Ammon's horn (tissue), 1 donor: ENCODE measurements at regions not wholly inside any gene's neighbourhood (a gene's known extent, or its start where the extent isn't known, plus 50 kb on each side); places are given as distances from the start of the nearest gene placed in this dataset.
"Not testable (repeated sequence)": the region's sequence is repeated elsewhere in the genome, so short reads cannot be mapped to it uniquely, and the experiment has no call there.

Source experiments
- DNase-seq: peaks from one replicate; pipeline ENCODE4 v3.0.0-alpha.2; 2016; ENCODE audit warnings: low spot score

DNA sequence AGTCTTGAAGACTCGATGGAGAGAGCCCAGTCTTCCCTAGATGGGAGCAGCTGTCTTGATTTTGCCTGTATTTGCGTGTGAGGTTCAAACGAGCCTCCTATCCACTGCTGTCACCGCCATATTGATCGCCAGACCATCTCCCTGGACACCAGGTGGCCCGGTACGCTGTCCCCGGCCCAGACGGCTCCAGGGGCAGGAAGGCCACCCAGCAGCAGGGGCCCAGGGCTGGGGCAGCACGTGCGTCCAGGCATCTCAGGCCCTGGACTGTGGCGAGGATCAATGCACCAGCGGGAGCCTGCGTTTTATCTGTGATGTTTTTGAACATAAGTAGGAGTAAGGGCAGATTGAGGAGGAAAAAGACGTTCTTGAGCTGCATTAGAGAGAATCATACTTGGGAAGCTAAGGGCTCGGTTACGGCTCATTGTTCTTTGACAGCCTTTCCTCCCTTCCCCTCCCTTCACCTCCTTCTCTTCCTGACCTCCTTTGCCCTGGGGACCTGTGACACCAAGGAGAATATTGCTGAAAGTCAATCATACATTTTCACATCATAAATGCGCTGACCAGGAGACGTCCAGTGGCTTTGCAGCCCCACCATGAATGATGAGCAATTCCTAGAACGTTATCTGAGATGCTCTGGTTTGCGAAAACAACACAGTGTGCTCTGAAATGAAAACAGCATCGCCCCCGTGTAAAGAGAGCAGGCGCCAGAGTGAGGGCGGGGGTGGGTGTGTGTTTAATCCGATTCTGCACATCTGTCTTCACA is 711.2 kb upstream of the SALL3 start:
- DNase-seq = no peak

DNA sequence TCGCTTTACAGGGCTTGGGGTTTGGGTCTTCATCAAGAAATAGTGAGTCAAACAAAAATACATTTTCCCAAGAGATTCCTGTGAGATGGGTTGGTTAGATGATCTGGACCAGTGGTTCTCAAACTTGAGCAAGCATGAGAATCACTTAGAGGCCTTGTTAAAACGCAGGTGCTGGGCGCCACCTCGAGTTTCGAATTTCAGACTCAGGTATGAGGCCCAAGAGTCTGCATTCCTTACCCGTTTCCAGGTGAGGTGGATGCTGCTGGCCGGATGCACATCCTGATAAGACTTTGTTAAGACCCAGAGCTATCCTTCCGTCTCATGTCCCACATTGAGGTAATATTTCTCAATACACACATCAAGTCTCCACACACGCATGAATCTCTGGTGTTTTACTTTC is 707.8 kb upstream of the SALL3 start:
- no peak for DNase-seq

DNA sequence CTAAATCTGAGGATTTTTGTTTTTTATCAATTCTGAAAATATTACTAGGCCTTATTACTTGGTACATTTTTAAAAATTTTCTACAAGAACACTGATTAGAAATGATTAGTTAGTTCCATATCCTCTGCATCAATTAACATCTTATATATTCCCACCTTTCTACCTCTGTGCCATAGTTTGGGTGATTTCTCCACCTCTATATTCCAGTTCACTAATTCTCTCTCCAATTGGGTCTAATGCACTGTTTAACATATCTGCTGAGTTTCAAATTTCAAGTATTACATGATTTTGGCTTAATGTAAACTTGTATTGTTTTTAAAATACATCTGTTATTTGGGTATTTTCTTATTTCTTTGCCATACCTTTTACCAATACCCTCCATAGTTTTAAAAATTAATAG is 705.7 kb upstream of the SALL3 start:
- no peak for DNase-seq

DNA sequence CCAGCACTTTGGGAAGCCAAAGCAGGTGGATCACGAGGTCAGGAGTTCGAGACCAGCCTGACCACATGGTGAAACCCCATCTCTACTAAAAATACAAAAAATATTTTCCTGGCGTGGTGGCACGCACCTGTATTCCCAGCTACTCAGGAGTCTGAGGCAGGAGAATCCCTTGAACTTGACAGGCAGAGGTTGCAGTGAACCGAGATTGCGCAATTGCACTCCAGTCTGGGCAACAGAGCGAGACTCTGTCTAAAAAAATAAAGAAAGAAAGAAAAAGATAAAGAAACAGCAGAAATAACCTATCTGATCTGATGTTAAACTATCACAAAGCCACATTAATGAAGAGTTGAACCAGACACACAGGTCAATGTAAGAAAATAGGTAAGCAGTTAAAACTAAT is 696.2 kb upstream of the SALL3 start:
- DNase-seq = not testable (repeated sequence)

DNA sequence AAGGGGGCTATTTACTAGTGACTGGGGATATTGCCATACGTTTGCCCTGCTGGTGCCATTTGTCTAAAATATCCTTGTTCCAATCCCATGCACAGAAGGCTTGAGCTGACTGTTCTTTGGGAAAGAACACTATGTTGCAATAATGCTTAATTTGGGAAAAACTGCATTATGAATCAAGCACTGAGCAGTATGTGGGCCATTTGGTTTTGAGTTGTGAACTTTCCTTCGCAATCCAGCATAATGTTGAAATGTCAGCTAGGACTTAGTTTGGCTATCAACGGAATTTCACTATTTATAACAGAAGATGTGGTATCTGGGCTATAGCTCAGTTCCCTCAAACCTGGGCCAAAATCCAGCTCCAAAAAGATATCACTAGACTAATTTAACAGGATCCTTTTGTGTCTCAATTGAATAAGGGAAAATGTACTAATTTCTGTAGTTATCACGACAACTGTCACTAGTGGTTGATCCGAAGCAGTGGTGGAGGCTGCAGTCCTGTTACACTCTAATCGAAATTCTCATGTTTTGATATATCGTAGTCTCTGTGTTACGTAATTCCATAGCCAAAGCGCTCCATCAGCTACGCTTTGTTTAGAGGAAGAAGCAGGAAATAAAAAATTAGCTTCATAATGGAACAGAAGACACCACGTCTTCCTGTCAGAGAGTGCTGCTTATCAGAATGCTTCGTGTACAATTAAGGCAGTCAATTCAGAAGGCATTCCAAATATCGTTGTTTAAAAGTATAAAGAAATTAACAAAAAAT is 686.8 kb upstream of the SALL3 start:
- no peak for DNase-seq

DNA sequence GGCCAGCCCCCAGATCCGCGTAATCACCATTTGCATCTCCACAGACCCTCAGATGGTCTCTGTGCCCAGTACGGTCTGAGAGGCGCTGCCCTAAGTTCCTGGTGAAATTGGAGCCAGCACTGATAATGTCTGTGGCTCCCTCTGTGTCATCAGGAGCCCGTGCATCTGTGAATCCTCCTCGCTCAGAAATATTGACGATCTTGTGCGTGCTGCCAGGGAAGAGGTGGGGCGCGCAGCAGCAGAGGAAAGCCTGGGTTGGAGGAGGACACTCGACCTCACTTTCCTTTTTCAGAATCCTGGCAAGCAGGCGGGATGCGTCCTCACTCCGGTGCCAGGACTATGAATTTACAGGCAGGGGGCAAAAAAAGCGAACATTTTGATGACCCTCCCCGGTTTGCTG is 686.1 kb upstream of the SALL3 start:
- DNase-seq = no peak

DNA sequence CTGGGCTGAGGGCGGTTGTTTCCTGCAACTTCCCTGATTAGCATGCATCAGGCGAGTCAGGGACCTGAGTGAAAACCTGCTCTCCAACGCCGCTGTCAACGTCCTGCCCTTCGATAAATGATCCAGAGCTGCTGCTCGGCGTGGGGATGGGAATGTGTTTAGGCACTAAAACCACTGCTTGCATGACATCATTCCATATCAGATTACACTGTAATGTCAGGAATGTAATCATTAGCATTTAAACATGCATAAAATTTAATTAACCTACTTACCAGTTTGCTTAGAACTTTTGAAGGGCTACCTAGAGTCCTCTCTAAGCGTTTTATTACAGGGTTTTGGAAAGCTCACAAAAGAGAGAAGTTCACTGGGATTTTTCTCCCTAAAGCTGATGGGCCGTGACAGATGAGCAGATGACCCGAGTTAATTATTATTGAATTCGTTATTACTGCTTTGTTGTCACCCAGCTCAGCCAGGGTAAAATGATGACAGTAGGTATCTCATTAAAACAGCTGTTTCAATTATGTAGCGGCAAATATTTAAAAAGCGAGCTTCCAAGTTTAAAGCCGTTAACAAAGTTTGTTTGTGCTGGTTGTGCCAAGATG is 685.6 kb upstream of the SALL3 start:
- no peak for DNase-seq

DNA sequence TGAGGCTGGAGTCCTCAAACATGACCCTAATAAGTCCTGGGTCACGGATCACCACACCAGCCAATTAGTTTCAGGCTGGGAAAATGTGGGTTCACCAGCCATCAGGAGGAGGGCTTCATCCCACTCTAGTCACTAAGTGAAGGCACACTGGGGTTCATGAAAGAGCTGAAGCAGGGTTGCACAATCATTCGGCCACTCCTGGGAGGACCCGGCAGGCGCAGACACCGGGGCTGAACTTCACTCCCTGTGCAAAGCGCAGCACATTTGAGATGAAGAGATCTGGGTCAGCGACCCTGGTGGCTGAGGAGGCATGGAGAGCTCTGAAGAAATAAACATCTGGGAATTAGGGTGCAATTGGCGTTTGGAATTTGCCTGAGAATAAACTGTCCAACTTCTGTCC is 684.4 kb upstream of the SALL3 start:
- DNase-seq = no peak

DNA sequence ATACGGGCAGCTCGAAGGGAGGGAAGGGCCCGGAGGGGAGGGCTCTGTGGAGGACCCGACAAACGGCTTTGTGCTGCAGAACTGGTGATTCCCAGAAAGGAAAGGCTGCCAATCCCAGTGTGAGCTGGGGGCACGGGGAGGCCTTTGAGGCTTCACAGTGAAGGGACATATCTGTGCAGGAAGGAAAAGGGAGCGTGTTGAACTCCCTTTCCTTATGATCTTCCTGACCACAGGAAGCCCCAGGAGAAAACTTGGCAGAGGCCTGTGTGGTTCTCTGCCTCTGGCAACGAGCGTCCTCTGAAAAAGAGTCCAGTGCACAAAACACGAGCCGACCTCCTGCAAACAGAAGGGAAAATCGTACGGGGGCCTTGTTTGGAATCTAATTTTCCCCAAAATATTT is 683.5 kb upstream of the SALL3 start:
- no peak for DNase-seq

DNA sequence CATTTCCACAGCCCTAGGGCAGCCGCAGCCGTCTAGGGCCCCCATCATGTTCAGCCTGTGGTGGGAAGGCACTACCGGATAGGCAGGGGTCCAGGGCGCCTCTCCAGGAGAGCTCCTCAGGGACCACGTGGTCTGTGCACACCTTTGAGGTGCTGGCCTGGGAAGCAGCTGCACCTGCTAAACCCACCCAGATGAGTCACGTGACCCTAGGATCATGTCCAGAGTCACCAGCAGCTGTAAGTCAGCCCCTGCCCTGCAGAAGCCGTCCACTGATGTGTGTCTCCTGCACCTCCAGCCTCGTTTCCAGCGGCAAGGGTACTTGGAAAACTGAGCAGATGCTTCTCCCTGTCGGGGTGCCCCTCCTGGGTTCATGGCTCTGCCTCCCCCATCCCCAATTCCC is 682.6 kb upstream of the SALL3 start:
- DNase-seq = no peak

DNA sequence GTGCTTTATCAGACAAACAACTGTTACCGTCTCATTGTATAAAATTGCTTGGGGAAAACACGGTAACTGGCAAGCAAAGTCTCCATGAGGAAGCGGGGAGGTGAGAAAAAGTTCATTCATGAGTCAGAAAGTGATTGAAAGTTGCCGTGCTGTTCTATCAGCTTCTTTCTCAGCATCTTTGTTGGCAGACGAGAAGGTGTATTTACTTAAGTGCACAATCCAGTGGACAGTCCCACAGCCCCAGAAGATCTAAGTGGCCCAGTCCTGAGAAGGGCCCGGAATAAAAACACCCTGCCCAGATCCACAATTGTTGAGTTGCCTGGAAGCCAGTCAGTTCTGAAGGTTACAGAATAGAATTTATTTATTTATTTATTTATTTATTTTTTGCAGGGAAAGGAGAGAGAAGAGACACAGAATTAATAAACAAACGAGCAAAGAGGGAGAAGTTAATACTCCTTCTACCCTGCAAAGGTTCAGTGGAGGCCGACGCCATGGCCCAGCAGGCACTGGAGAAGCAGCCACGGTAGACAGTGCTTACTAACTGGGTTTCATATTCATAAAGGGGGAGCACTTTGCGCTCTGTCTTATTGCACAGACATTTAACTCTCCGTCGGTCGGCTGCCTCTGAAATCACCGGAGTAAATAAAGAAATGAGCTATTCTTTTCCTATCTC is 676.0 kb upstream of the SALL3 start:
- no peak for DNase-seq

DNA sequence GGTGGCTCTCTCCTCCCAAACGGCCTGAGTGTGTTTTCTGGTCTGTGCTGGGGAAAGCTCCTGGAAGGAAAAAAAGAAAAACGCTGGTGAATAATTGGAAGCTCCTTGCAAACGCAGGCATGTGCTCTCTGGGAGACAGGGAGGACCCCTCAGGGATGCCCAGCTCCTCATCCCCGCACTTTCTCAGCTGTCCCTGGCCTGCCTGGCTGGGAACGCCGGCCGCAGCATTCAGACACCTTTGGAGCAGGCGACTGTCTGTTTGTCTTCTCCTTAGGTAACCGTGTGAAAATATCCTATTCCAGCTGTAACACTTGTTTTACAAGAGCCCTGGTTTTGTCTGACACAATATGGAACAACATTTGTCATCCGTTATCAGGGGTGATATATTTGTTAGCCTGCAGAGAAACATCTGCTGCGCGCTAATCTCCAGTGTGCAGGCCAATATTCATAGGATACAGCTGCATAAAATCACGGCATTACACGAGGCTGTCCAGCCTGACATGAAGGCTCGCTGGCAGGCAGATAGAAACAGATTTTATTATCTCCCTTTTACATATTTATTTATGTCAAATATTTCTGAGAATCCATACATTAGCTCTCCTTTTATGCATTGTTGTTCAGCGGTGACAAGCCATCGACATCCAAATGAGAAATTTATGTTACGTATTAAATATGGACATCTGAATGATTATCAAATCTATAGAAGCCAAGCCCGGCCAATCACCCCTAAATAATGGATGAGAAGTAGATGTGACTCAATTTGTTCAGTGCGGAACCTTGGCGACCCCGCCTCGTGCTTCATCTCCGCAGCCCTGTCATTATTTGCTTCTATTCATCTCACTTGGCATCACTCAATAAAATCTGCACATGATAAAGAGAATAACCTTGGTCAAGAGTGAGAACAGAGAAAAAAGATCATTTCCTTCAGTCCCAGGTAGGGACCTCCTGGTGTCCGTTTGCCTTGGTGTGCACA is 675.1 kb upstream of the SALL3 start:
- no peak for DNase-seq

DNA sequence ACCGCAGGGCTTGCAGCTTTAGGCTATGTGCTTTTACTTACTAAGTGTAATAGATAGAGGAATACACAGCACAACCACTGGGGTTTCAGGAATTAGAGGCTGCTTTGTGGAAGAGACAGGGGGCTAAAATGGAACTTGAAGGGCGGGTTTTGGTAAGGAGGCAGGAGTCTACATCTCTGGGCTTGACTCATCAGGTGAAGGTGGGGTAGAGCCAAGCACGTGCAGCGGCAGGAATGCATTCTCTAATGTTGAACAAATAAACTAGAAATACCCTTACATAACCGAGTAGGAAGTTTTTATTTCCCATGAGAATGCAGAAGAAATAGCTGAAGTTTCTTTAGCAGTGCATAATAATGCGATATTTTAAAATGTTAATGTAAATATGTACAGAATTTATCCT is 673.8 kb upstream of the SALL3 start:
- no peak for DNase-seq

DNA sequence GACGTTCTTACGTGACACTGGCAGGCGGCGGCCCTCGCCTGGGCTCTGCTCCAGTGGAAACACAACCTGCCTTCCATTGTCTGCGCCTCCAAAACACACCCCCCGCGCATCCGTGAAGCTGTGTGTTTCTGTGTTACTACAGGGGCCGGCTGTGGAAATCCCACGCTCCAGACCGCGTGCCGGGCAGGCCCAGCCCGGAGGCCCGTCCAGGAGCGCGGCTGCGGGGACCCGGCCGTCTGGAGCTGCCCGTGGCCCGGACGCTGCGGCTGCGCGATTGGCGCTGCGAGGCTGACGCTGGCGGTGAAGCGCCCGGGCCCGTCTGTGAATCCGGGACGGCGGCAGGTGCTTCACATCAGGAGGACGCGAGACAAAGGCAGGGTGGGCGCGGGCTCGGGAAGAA is 670.3 kb upstream of the SALL3 start:
- no peak for DNase-seq

DNA sequence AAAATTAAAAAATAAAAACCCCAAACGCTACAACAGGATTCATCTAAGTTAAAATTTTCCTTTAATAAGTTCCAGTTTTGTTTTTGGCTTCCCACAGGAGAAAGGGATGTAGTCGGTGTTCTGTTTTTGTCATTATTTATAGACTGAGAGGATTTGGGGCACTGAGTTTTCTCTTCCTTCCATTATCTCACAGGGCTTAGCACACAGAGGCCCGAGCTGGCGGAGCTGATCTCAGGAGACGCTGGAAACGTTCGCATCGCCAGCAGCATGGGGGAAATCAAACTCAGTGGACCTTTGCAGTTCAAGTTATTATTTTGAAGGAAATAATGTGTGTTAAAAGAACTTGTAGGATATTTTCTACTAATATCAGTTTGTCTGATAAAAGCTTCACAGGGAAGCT is 669.7 kb upstream of the SALL3 start:
- no peak for DNase-seq

DNA sequence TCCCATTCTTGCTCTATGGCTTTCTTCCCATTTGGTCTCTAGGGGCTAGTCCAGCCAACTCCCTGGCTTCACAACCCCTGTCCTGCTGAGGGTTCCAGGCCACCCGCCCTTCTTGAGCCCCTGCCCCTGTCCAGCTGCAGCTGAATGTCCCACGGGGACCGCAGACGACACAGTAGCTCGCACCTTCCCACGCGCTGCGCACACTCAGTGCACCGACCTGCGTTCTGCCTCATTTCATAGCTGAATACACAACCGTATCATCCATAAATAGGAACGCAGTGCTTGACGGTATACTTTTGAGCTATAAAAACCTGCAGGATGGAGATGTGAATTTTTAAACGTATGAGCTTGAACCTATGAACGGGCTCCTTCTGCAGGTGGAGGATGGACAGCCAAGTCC is 660.4 kb upstream of the SALL3 start:
- DNase-seq = no peak

DNA sequence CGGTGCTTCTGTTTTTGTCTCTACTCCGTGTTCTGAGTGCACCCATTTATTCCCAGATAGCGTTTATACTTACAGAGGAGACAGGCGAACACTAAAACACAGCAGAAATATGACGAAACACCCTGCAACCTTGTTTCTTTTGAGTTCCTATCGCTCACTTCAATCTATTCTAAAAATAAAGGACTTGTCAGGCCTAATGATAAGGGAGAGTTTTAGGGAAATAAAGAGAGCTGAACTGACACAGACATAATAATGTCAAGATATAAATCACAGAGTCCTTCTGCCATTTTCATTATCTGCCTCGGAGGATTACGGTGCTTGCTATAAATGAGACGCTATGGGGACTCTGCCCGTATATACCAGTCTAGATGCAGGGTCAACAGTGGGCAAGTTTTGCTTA is 659.7 kb upstream of the SALL3 start:
- DNase-seq = no peak

DNA sequence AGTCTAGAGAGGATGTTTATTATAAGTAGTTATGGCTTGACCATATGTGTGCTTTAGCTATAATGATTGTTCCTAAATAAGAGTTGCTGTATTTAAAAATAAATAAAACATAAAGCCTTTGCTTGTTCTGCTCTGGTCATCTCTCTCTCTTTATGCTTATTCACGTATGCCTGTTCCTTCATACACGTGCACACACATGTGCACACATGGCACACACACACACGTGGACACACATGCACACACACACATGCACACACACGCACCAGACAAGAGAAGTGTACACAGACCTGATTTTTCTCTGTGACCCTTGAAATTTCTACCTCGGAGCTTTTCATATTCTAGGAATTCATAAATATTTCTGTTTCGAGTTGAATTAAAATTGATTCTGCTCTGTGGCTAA is 658.2 kb upstream of the SALL3 start:
- no peak for DNase-seq

DNA sequence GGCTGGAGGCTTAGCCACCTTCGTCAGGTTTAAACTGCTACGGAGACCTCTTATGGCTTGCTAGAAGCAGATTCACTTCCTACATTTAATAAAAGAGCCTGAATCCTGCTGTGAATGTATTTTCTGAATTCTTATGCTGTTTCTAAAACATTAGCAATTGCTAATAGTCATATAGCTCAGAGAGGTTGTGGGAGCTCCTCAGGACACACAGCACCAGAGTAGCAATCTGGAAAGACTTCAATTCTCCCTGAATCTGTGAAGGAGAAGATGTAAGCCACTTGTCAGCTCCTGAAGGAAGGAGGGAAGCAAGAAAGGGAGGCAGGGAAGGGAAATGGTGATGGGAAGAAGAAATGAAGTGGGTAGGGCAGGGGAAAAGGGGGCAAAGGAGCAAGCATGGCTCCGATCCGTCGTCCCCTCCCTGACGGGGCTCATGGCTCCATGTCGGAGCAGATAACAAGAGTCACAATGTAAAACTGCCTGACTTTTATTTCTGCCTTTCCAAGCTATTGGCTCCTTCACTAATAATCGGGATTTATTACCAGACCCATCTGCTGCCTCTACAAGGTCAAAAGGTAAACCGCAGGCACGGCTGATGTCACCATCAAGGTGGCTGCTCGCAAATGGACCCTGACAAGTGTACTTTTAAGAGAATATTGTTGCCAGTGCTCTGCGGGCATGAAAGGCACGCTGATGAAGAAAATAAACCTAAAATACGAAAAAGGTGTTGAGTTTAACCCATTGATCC is 656.0 kb upstream of the SALL3 start:
- no peak for DNase-seq

DNA sequence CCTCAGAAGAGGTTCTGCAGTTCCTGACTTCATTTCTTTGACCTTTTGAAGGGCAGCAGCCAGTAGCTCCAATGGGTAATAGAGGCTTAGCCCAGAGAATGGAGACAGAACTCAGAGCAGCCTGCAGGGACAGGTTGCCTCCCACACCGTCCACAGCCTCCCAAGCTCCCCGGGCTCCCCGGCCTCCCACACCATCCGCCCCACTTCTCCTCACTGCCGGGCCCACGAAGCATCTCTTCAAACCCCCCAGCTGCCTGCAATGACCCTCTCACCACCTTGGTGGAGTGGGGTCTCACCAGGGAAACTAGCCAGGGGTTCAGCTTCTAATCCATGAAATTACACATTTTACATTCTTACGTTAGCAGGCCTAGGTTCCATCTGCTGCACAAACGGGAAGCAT is 652.0 kb upstream of the SALL3 start:
- no peak for DNase-seq

DNA sequence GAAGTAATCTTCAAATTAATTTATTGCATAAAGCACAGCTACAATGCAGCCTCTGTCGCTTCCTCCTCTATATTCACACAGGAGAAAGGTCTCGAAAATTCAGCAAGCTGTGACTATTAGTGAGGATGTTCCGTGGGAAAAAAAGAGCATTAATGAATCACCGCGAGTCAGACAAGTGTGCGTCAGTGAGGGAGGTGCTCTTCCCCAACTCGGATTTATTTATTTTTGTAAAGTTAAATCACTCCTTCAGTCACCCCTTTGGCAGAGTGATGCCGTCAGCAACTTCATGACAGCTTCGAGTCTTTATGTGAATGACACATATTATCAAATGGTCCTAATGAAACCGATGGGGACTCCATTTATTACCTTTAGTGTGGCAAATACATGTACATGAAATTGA is 648.9 kb upstream of the SALL3 start:
- no peak for DNase-seq
